ENCODE measurements at regions not wholly inside any gene's neighbourhood (a gene's known extent, or its start where the extent isn't known, plus 50 kb on each side); places are given as distances from the start of the nearest gene placed in this dataset.

DNA sequence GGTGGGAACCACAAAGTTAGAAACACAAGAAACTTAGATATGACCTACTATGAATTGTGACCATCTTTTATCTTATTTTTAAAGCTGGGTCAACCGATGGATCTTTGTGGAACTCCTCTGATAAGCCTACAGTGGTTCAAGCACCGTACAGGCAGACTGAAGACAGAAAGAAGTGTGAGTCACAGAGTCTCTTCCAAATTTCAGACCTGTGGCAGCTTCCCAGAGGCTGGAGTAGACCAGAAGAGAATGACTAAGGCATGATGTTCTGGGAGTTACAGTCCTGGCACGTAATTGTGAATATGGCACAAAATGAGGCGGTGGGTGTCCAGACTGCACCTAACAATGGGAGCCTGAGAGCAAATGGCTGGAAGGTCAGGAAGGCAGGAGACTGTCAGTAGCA is 70.0 kb downstream of the LMO4 start:
- H3K9me3 ChIP-seq, result no peaks in the 10 kb centered on the region
- no peaks in the 10 kb centered on the region for H3K27me3 ChIP-seq (ENCODE audit: low read depth)
- H3K4me1 ChIP-seq, result no peaks in the 10 kb centered on the region
- no peaks in the 10 kb centered on the region for H3K36me3 ChIP-seq
- intact Hi-C loops (cut with DNase I), result no loop called here
- no peak for ATAC-seq
- DNase-seq, result no peak
- H3K27ac ChIP-seq, result no peak overlapping the region
- TF ChIP-seq, protein P1, sequence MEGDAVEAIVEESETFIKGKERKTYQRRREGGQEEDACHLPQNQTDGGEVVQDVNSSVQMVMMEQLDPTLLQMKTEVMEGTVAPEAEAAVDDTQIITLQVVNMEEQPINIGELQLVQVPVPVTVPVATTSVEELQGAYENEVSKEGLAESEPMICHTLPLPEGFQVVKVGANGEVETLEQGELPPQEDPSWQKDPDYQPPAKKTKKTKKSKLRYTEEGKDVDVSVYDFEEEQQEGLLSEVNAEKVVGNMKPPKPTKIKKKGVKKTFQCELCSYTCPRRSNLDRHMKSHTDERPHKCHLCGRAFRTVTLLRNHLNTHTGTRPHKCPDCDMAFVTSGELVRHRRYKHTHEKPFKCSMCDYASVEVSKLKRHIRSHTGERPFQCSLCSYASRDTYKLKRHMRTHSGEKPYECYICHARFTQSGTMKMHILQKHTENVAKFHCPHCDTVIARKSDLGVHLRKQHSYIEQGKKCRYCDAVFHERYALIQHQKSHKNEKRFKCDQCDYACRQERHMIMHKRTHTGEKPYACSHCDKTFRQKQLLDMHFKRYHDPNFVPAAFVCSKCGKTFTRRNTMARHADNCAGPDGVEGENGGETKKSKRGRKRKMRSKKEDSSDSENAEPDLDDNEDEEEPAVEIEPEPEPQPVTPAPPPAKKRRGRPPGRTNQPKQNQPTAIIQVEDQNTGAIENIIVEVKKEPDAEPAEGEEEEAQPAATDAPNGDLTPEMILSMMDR (IDR thresholded peaks at IDR 0.05), result no peak
- H3K4me3 ChIP-seq, result no peak overlapping the region

DNA sequence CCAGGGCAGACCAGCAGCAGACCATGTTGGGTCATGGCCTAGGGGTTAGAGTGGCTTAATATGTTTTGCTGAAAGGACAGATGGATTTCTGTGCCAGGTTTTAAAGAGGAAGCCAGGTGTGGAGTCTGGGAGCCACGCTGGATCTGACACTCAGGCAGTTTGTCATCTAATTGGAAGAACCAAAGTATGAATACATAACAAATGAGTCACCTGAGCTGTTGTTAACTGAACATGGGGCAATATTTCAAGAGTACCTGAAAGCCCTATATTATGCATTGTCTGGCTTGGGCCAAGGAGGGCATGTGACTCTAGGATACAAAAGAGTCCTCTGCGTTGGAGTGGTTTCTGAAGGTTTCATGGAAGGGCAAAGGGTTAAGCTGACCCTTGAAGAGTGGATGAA is 70.6 kb downstream of the LMO4 start:
- TF ChIP-seq, protein P1 (IDR thresholded peaks at IDR 0.05), result no peak
- Histone ChIP-seq H3K9me3 (no peaks in the 10 kb centered on the region), H3K27me3 (ENCODE audit: low read depth) (no peaks in the 10 kb centered on the region), H3K4me1 (no peaks in the 10 kb centered on the region), H3K4me3 (no peak overlapping the region), H3K36me3 (no peaks in the 10 kb centered on the region), H3K27ac (no peak overlapping the region)
- peak; percentile 31 to 59 for ATAC-seq
- DNase-seq, result no peak
- intact Hi-C loops (cut with DNase I), result no loop called here

DNA sequence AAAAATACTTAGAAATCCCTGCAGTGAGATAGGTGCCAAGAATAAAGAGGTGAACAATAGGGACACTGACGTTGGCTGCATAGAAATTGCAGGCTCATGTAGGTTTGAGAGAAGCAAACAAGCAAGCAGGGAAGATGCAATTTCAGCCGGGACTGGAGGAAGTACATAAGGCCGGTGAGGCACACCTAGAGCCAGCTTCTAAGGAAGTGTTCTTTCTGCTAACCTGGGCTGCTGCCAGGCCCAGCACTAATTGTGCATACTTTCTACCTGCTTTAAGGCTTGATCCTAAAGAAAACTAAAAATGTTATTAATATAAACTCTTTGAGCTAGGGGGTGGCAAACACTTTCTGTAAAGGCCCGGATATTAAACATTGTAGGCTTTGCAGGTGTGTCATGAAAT is 71.0 kb downstream of the LMO4 start:
- H3K4me1 ChIP-seq, result no peaks in the 10 kb centered on the region
- TF ChIP-seq, protein P1 (IDR thresholded peaks at IDR 0.05), result no peak
- no peak for ATAC-seq
- no peaks in the 10 kb centered on the region for H3K9me3 ChIP-seq
- intact Hi-C loops (cut with DNase I), result no loop called here
- H3K4me3 ChIP-seq, result no peak overlapping the region
- no peaks in the 10 kb centered on the region for H3K27me3 ChIP-seq (ENCODE audit: low read depth)
- no peaks in the 10 kb centered on the region for H3K36me3 ChIP-seq
- no peak for DNase-seq
- no peak overlapping the region for H3K27ac ChIP-seq

DNA sequence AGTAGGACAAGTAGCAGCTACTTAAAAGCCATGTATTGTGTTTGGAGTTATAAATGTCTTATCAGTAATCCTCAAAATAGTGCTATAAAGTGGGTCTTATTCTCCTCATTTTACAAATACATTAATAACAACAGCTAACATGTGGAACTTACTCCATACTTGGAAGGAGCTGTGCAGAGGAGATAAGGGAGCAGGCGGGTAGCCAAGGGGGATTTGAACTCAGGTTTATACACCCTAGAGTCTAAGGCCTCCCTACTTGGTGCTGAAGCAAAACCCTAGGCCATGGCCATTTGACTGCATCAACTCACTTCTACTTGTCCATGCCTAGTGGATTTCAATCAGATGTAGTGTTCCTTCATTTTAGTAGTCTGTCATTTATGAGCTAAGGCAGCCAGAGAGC is 72.1 kb downstream of the LMO4 start:
- DNase-seq (no peak), ATAC-seq (no peak)
- no peaks in the 10 kb centered on the region for H3K36me3 ChIP-seq
- intact Hi-C loops (cut with DNase I), result no loop called here
- H3K9me3 ChIP-seq, result no peaks in the 10 kb centered on the region
- no peaks in the 10 kb centered on the region for H3K27me3 ChIP-seq (ENCODE audit: low read depth)
- TF ChIP-seq, protein P1 (IDR thresholded peaks at IDR 0.05), result no peak
- no peak overlapping the region for H3K4me3 ChIP-seq
- H3K27ac ChIP-seq, result no peak overlapping the region
- no peaks in the 10 kb centered on the region for H3K4me1 ChIP-seq

DNA sequence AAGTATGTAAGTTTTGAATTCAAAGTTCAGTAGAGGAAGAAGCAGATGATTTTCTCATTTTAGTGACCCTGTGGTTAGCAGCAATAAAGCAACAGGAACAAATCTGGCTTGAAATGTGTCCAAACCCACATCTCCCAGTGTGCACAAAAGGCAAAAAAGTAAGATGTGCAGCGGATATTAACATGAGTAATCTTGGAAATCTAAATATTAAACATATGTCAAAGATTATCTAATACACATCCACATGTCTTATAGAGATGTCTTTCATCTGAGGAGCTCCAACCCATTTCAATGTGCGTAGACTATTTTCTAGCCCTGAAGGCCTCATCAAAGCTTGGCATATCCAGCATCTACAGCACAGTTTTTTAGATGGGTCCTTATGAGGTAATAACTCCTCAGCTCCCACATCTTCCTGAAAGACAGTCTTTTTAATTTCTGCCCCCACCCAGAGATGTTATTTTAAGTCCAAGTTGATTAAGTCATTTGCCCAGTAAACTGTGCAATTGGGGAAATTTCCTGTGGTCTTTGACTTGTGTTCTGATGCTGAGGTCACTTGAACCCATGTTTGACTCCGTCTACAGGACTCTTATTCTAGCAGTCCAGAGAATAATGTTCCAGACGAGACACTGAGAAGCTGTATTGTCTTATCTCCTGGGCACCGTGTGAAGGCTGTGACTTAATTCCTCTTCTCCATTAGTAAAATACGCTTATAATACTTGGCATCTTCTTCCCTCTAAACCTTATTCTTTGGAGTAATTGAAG is 73.7 kb downstream of the LMO4 start:
- no peak for DNase-seq
- TF ChIP-seq, protein P1 (IDR thresholded peaks at IDR 0.05), result no peak
- Histone ChIP-seq H3K36me3 (no peaks in the 10 kb centered on the region), H3K27me3 (ENCODE audit: low read depth) (no peaks in the 10 kb centered on the region), H3K4me1 (no peaks in the 10 kb centered on the region), H3K27ac (no peak overlapping the region), H3K4me3 (no peak overlapping the region), H3K9me3 (no peaks in the 10 kb centered on the region)
- no peak for ATAC-seq
- intact Hi-C loops (cut with DNase I), result no loop called here
